ENCODE measurements at regions not wholly inside any gene's neighbourhood (a gene's known extent, or its start where the extent isn't known, plus 50 kb on each side); places are given as distances from the start of the nearest gene placed in this dataset.

DNA sequence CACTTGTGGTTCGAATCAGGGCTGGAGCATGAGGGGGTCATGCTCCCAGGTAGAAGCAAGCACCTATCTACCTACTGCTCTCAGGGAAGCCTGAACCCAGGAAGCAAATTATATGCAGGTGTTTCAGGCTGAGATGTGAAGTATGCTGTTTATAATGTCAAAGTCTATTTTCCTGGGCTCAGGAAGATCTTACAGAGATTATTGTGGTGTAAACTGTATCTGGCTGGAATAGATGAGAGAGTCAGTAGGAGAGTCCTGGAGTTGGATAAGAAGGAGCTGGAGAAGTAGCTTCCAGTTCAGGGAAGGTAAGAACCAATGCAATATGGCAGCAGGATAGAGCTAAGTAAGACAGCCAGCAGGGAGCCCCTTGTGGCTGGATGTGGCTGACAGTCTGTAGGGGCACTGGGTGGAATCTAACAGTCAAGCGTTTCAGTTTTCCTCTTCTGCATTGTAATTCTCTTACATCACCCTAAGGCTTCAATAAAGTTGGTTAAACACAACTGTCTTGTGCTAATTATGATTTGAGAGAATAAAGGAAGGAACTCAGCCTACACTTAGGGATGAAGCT, 105.9 kb upstream of the EEPD1 start:
- TF ChIP-seq GATA2 (IDR thresholded peaks at IDR 0.05; ENCODE audit: low read depth, low read length) (no peak), GATA3 (IDR thresholded peaks at IDR 0.05; ENCODE audit: low read depth, low read length) (no peak)
